H9 (cell line): ENCODE measurements at regions not wholly inside any gene's neighbourhood (a gene's known extent, or its start where the extent isn't known, plus 50 kb on each side); places are given as distances from the start of the nearest gene placed in this dataset.

Experiments used
- DNase-seq: peaks from one replicate; pipeline ENCODE4 v3.0.0-alpha.2; 2017
- H2AFZ ChIP-seq: one replicate; pipeline ENCODE4 v1.6.1; 2013; ENCODE audit warnings: mild to moderate bottlenecking, low read length, control low read depth, moderate library complexity
- H2AK5ac ChIP-seq: 2 replicates; pipeline ENCODE4 v1.6.1; 2013; ENCODE audit warnings: low read length, control low read depth, mixed read lengths; ENCODE audit not compliant: insufficient read length
- H2BK120ac ChIP-seq: one replicate; pipeline ENCODE4 v1.6.1; 2013; ENCODE audit warnings: low read depth, mild to moderate bottlenecking, low read length, control low read depth, inconsistent platforms; ENCODE audit not compliant: poor library complexity, severe bottlenecking
- H2BK12ac ChIP-seq: 2 replicates; pipeline ENCODE4 v1.6.1; 2013; ENCODE audit warnings: low read length, control low read depth, mixed read lengths, low read depth; ENCODE audit not compliant: insufficient read length
- H2BK15ac ChIP-seq: 2 replicates; pipeline ENCODE4 v1.6.1; 2013; ENCODE audit warnings: low read depth, low read length, control low read depth
- H2BK20ac ChIP-seq: one replicate; pipeline ENCODE4 v1.6.1; 2013; ENCODE audit warnings: low read depth, mild to moderate bottlenecking, low read length, control low read depth, inconsistent platforms; ENCODE audit not compliant: poor library complexity, severe bottlenecking
- H2BK5ac ChIP-seq: 2 replicates; pipeline ENCODE4 v1.6.1; 2013; ENCODE audit warnings: low read length, control low read depth, mixed read lengths; ENCODE audit not compliant: insufficient read length
- H3K14ac ChIP-seq: 2 replicates; pipeline ENCODE4 v1.6.1; 2013; ENCODE audit warnings: low read length, control low read depth; ENCODE audit not compliant: insufficient read depth
- H3K18ac ChIP-seq: 2 replicates; pipeline ENCODE4 v1.6.1; 2013; ENCODE audit warnings: low read depth, mild to moderate bottlenecking, mixed read lengths, low read length, control low read depth; ENCODE audit not compliant: insufficient read length
- H3K23ac ChIP-seq: 2 replicates; pipeline ENCODE4 v1.6.1; 2013; ENCODE audit warnings: low read length, control low read depth, mixed read lengths, low read depth; ENCODE audit not compliant: insufficient read length
- H3K23me2 ChIP-seq: 2 replicates; pipeline ENCODE4 v1.6.1; 2013; ENCODE audit warnings: low read depth, mild to moderate bottlenecking, mixed read lengths, low read length, control low read depth; ENCODE audit not compliant: insufficient read length, poor library complexity, severe bottlenecking
- H3K27ac ChIP-seq: 2 replicates; pipeline ENCODE4 v1.5.1; 2013; ENCODE audit warnings: low read length, control low read depth, mixed read lengths, low read depth; ENCODE audit not compliant: insufficient read length
- H3K27me3 ChIP-seq: 2 replicates; pipeline ENCODE4 v1.6.1; 2013; ENCODE audit warnings: low read length, control low read depth, inconsistent platforms; ENCODE audit not compliant: insufficient read depth
- H3K4ac ChIP-seq: 2 replicates; pipeline ENCODE4 v1.6.1; 2013; ENCODE audit warnings: low read depth, mild to moderate bottlenecking, control low read depth, inconsistent platforms, low read length, moderate library complexity
- H3K4me1 ChIP-seq: 2 replicates; pipeline ENCODE4 v1.6.1; 2013; ENCODE audit warnings: low read length, control low read depth, inconsistent platforms; ENCODE audit not compliant: insufficient read depth
- H3K4me2 ChIP-seq: 2 replicates; pipeline ENCODE4 v1.6.1; 2013; ENCODE audit warnings: low read length, control low read depth, mixed read lengths; ENCODE audit not compliant: insufficient read length, insufficient read depth
- H3K56ac ChIP-seq: 2 replicates; pipeline ENCODE4 v1.6.1; 2013; ENCODE audit warnings: low read depth, mild to moderate bottlenecking, mixed read lengths, low read length, control low read depth; ENCODE audit not compliant: insufficient read length
- H3K79me1 ChIP-seq: 2 replicates; pipeline ENCODE4 v1.6.1; 2013; ENCODE audit warnings: low read depth, mild to moderate bottlenecking, moderate library complexity, low read length, control low read depth, inconsistent platforms; ENCODE audit not compliant: insufficient read depth, poor library complexity, severe bottlenecking
- H3K79me2 ChIP-seq: 2 replicates; pipeline ENCODE4 v1.6.1; 2013; ENCODE audit warnings: low read length, control low read depth, inconsistent platforms; ENCODE audit not compliant: insufficient read depth
- H3K9ac ChIP-seq: 2 replicates; pipeline ENCODE4 v1.6.1; 2013; ENCODE audit warnings: low read length, control low read depth, mixed read lengths; ENCODE audit not compliant: insufficient read length; ENCODE audit errors: extremely low read depth
- H3K9me3 ChIP-seq: one replicate; pipeline ENCODE4 v1.6.1; 2013; ENCODE audit warnings: low read depth, low read length, inconsistent platforms; ENCODE audit not compliant: control insufficient read depth
- H3T11ph ChIP-seq: one replicate; pipeline ENCODE4 v1.6.1; 2013; ENCODE audit warnings: mild to moderate bottlenecking, low read length, control low read depth, inconsistent platforms
- H4K20me1 ChIP-seq: one replicate; pipeline ENCODE4 v1.6.1; 2013; ENCODE audit not compliant: control insufficient read depth, insufficient read length, insufficient read depth
- H4K5ac ChIP-seq: 2 replicates; pipeline ENCODE4 v1.6.1; 2013; ENCODE audit warnings: low read depth, mild to moderate bottlenecking, mixed read lengths, low read length, control low read depth; ENCODE audit not compliant: insufficient read length
- H4K8ac ChIP-seq: replicated peaks from 2 replicates; pipeline ENCODE4 v1.6.1; 2013; ENCODE audit warnings: low read length, control low read depth, mixed read lengths, low read depth; ENCODE audit not compliant: insufficient read length
- H4K91ac ChIP-seq: 2 replicates; pipeline ENCODE4 v1.6.1; 2013; ENCODE audit warnings: low read depth, mild to moderate bottlenecking, moderate library complexity, mixed read lengths, low read length, control low read depth; ENCODE audit not compliant: insufficient read length
- H3K27ac Mint-ChIP-seq, 3 experiments: 2 replicates in 2 of 3; 3 replicates in 1 of 3; pipeline ENCODE4 v1.8.0; 2020 to 2021; ENCODE audit warnings: mixed read lengths in 3 of 3, mild to moderate bottlenecking in 1 of 3, moderate library complexity in 1 of 3
- H3K27me3 Mint-ChIP-seq: 2 replicates; pipeline ENCODE4 v1.8.0; 2021; ENCODE audit warnings: low read depth, mild to moderate bottlenecking, moderate library complexity, mixed read lengths
- H3K36me3 Mint-ChIP-seq, 3 experiments: 2 replicates in 2 of 3; 3 replicates in 1 of 3; pipeline ENCODE4 v1.8.0; 2020 to 2021; ENCODE audit warnings: low read depth in 3 of 3, mixed read lengths in 3 of 3; ENCODE audit not compliant: insufficient read depth in 1 of 3
- H3K4me1 Mint-ChIP-seq, 2 experiments: 2 replicates each; pipeline ENCODE4 v1.8.0; 2020; ENCODE audit warnings: mixed read lengths in 2 of 2
- H3K4me3 Mint-ChIP-seq, 2 experiments: 2 replicates in 1 of 2; 3 replicates in 1 of 2; pipeline ENCODE4 v1.8.0; 2020 to 2021; ENCODE audit warnings: mild to moderate bottlenecking in 2 of 2, mixed read lengths in 2 of 2, moderate library complexity in 1 of 2
- H3K9me3 Mint-ChIP-seq, 2 experiments: 2 replicates in 1 of 2; 3 replicates in 1 of 2; pipeline ENCODE4 v1.8.0; 2020; ENCODE audit warnings: mild to moderate bottlenecking in 2 of 2, mixed read lengths in 2 of 2, moderate library complexity in 1 of 2
- CTCF ChIP-seq: fragments of 200-600 bp; sonication (generic); conservative IDR thresholded peaks from 3 replicates; pipeline ENCODE4 v1.8.0; 2021; ENCODE audit warnings: antibody characterized with exemption, mild to moderate bottlenecking
- WGBS: extraction: QIAGEN DNeasy Blood & Tissue Kit; methylation state at CpG from one replicate; pipeline ENCODE4 v1.1.7; 2013; ENCODE audit warnings: missing lambda C conversion rate, low lambda C conversion rate, mixed read lengths; ENCODE audit not compliant: insufficient read length; ENCODE audit errors: extremely low coverage; 5-methylcytosine and 5-hydroxymethylcytosine counted together

- H3K23me2 ChIP-seq = peaks cover 3% of the 10 kb centered on the region
- WGBS = no CpG with 5 or more reads among the region's 11 CpGs
- Mint-ChIP-seq H3K27ac (no peak overlapping the region), H3K36me3 (no peaks in the 10 kb centered on the region; a peak in 2 of 7 replicates), H3K9me3 (peaks cover 0 to 2% of the 10 kb centered on the region in 2 experiments; a peak in 2 of 5 replicates), H3K4me3 (no peak overlapping the region), H3K27me3 (no peaks in the 10 kb centered on the region), H3K4me1 (no peaks in the 10 kb centered on the region)
- no peaks in the 10 kb centered on the region for H3K27me3 ChIP-seq
- H4K5ac ChIP-seq = no peak overlapping the region
- no peak for TF ChIP-seq CTCF
- H2AFZ ChIP-seq = no peak overlapping the region
- no peak overlapping the region for H4K8ac ChIP-seq
- H2BK12ac ChIP-seq = no peak overlapping the region
- no peak overlapping the region for H3K14ac ChIP-seq
- H2BK20ac ChIP-seq = no peak overlapping the region
- no peaks in the 10 kb centered on the region for H4K20me1 ChIP-seq
- H3K56ac ChIP-seq = no peak overlapping the region
- DNase-seq = no peak
- no peak overlapping the region for H3K9ac ChIP-seq
- H3K27ac ChIP-seq = no peak overlapping the region
- no peak overlapping the region for H3K4me2 ChIP-seq
- no peaks in the 10 kb centered on the region for H3K79me2 ChIP-seq
- H3K18ac ChIP-seq = no peak overlapping the region
- H3K9me3 ChIP-seq = no peaks in the 10 kb centered on the region
- no peak overlapping the region for H3T11ph ChIP-seq
- no peak overlapping the region for H2BK120ac ChIP-seq
- no peak overlapping the region for H2BK5ac ChIP-seq
- H3K23ac ChIP-seq = no peak overlapping the region
- no peak overlapping the region for H3K4ac ChIP-seq
- no peaks in the 10 kb centered on the region for H3K79me1 ChIP-seq
- H2BK15ac ChIP-seq = no peak overlapping the region
- H2AK5ac ChIP-seq = no peak overlapping the region
- no peaks in the 10 kb centered on the region for H3K4me1 ChIP-seq
- no peak overlapping the region for H4K91ac ChIP-seq
Observed at GRCh38 chr4:178140326-178140915, 698.2 kb upstream of the AGA start.
